ENCODE measurements at regions not wholly inside any gene's neighbourhood (a gene's known extent, or its start where the extent isn't known, plus 50 kb on each side); places are given as distances from the start of the nearest gene placed in this dataset.

DNA sequence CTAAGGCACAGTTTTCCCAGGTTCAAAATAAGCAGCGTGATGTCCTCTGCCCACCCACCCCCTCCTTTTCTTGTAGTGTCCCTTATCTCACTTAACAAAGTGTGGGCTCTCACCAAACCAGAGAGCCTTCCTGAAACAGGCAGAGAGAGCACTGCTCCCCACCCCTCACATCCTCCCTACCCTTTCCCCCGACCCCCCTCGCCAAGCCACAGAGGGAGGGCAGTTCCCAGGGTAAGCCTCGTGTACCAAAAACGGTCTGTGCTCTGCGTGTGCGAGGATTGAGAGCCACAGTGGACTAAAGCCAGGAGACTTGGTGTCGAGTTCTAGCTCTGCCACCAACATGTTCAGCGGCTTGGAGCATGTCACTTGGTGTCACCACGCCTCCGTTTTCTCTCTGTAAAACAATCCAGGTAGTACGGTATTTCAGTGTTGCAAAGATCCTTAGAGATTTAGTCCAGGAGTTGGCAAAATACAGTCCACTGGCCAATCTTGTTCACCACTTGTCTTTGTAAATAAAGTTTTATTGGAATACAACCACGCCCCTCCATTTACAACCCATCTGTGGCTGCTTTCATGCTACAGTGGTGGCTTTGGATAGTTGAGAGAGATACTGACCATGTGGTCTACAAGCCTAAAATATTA lies 249.9 kb downstream of the OPA1 start:
- TF ChIP-seq, protein P1, sequence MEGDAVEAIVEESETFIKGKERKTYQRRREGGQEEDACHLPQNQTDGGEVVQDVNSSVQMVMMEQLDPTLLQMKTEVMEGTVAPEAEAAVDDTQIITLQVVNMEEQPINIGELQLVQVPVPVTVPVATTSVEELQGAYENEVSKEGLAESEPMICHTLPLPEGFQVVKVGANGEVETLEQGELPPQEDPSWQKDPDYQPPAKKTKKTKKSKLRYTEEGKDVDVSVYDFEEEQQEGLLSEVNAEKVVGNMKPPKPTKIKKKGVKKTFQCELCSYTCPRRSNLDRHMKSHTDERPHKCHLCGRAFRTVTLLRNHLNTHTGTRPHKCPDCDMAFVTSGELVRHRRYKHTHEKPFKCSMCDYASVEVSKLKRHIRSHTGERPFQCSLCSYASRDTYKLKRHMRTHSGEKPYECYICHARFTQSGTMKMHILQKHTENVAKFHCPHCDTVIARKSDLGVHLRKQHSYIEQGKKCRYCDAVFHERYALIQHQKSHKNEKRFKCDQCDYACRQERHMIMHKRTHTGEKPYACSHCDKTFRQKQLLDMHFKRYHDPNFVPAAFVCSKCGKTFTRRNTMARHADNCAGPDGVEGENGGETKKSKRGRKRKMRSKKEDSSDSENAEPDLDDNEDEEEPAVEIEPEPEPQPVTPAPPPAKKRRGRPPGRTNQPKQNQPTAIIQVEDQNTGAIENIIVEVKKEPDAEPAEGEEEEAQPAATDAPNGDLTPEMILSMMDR (conservative IDR thresholded peaks at IDR 0.05; ENCODE audit: low read depth, low read length), result no peak
- H3K4me3 ChIP-seq (ENCODE audit: low read length), result no peak overlapping the region
- DNase-seq (ENCODE audit: low read depth), result no peak

DNA sequence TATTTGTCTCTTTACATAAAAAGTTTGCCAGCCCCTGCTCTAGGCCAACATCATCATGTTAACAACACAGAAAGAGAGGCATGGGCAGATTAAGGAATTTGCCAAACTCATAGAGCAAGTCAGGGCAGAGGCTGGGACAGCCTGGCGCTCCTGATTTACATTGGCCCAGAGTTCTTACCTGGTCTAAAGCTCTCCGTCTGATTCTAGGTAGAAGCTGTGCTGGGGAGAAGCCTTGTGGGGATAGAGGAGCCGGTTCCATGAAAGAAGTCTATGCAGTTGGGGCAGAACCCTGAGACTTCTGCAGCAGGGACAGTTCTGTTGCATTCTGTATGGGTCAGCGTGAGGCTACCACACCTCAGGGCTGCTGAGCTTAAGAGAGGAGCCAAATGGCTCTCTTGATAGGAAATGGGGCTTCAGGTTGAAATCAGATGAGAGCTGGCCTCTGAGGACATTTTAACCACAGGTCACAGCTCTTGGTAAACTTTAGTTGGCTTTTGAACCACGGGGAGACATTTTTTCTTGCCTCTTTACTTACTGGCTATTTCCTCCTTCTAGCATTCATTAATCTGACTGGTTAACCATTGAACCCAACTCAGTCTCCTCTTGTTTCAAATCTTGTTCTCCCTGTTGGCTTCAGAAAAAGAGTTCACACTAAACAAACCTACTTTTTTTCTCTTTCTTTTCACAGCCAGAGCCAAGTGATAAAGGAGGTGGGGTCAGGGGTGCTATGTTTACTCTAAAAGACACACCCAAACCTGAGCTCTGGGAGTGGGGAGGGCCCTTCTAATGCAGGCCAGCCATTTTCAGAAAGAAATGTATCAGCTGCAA lies 250.7 kb downstream of the OPA1 start:
- TF ChIP-seq, protein P1 (conservative IDR thresholded peaks at IDR 0.05; ENCODE audit: low read depth, low read length), result no peak
- DNase-seq (ENCODE audit: low read depth), result no peak
- no peak overlapping the region for H3K4me3 ChIP-seq (ENCODE audit: low read length)

DNA sequence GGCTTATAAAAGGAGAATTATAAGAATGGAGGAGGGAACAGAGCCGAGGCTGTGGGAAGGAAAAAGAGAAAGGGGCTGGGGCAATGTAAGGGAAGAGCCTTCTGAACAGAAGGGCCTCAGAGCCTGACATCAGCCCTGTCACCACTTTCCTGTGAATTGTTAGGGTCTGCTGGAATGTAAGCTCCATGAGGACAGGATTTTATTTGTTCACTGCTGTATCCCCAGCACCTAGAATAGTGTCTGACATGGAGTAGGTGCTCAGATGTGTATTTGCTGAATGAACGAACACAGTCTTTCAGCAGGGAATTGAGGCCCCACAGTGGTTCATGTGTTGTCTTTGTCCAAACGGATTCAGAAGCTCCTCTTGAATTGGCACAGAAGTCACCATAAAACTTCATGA lies 251.5 kb downstream of the OPA1 start:
- no peak overlapping the region for H3K4me3 ChIP-seq (ENCODE audit: low read length)
- DNase-seq (ENCODE audit: low read depth), result no peak
- TF ChIP-seq, protein P1 (conservative IDR thresholded peaks at IDR 0.05; ENCODE audit: low read depth, low read length), result no peak

DNA sequence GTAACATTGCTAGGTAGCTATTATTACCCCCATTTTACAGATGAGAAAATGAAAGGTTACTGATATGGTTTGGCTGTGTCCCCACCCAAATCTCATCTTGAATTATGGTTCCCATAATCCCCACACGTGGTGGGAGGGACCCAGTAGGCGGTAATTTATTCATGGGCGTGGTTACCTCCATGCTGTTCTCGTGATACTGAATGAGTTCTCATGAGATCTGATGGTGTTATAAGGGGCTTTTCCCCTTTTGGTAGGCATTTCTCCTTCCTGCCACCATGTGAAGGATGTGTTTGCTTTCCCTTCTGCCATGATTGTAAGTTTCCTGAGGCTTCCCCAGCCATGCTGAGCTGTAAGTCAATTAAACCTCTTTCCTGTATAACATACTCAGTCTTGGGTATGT lies 252.1 kb downstream of the OPA1 start:
- TF ChIP-seq, protein P1 (conservative IDR thresholded peaks at IDR 0.05; ENCODE audit: low read depth, low read length), result no peak
- no peak overlapping the region for H3K4me3 ChIP-seq (ENCODE audit: low read length)
- no peak for DNase-seq (ENCODE audit: low read depth)

DNA sequence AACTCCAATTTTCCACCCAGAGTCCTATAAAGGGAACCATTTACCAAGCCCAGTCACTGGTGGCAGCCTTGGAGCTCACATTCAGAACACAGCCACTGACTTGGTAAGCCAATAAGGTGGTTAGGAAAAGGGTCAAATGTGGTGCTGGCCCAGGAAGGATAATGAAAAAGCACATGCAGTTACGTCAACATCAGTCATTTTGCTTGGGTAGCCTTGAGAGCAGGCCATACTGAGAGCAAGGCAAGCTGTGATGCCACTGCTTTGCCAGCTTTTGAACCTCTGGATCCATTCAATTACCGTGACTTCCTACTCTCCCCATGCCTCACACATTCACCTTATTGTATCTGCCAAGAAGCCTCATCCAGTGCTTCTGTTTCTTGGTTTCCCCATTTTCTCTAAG lies 253.6 kb downstream of the OPA1 start:
- TF ChIP-seq, protein P1 (conservative IDR thresholded peaks at IDR 0.05; ENCODE audit: low read depth, low read length), result no peak
- DNase-seq (ENCODE audit: low read depth), result no peak
- H3K4me3 ChIP-seq (ENCODE audit: low read length), result no peak overlapping the region

DNA sequence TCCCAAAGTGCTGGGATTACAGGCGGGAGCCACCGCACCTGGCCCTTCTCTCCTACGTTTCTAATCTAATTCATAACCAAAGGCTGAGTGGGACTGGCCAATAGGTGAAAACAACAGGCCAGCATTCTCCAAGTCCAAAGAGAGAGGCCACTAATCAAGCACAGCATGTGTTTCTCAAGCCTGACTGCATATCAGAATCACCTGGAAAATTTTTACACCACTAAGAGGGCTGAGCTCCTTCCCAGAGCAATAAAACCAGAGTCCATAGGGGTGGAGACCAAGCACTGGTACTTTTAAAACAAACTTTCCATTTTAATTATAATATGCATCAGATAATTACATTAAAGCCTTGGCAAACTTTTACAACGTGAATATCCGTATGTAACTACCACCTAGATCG lies 254.4 kb downstream of the OPA1 start:
- no peak for DNase-seq (ENCODE audit: low read depth)
- no peak overlapping the region for H3K4me3 ChIP-seq (ENCODE audit: low read length)
- TF ChIP-seq, protein P1 (conservative IDR thresholded peaks at IDR 0.05; ENCODE audit: low read depth, low read length), result no peak

DNA sequence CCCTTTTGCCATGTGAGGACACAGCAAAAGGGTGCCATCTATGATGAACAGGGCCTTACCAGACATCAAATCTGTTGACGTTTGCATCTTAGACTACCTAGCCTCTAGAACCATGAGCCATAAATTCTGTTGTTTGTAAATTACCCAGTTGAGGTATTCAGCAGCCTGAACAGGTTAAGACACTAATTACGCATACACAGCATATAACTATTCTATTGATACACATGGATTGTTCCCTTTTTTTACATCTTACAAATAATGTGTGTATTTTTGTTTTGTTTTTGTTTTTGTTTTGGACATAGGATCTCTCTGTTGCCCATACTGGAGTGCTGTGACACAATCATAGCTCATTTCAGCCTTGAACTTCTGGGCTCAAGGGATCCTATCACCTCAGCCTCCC lies 255.5 kb downstream of the OPA1 start:
- TF ChIP-seq, protein P1 (conservative IDR thresholded peaks at IDR 0.05; ENCODE audit: low read depth, low read length), result no peak
- no peak for DNase-seq (ENCODE audit: low read depth)
- H3K4me3 ChIP-seq (ENCODE audit: low read length), result no peak overlapping the region
